ENCODE measurements at regions not wholly inside any gene's neighbourhood (a gene's known extent, or its start where the extent isn't known, plus 50 kb on each side); places are given as distances from the start of the nearest gene placed in this dataset.

GRCh38 chr16:17520561-17520960 lies 49.8 kb upstream of the XYLT1 start:
- TF ChIP-seq POLR2A (IDR thresholded peaks at IDR 0.05) (no peak), CTCF (IDR thresholded peaks at IDR 0.05) (no peak)
